Tibial artery (tissue), 4 donors: ENCODE measurements at regions not wholly inside any gene's neighbourhood (a gene's known extent, or its start where the extent isn't known, plus 50 kb on each side); places are given as distances from the start of the nearest gene placed in this dataset.

Source experiments
- DNase-seq, 2 donors: peaks; one replicate each; pipeline ENCODE4 v3.0.0-alpha.2; 2019
- H3K27ac ChIP-seq, 2 donors: fragments of 200-600 bp; sonication (generic) in 1 of 2; 1 replicate in 1 of 2; 2 replicates in 1 of 2; pipeline ENCODE4 v1.5.1; 2018 to 2019; ENCODE audit warnings: mild to moderate bottlenecking in 1 of 2
- H3K27me3 ChIP-seq, 2 donors: fragments of 200-600 bp; sonication (generic) in 1 of 2; one replicate each; pipeline versions ENCODE4 v1.5.1 to v1.6.0; 2016 to 2019
- H3K36me3 ChIP-seq, 3 donors: fragments of 200-600 bp; sonication (generic) in 2 of 3; one replicate each; pipeline ENCODE4 v1.5.1; 2016 to 2019; ENCODE audit warnings: mild to moderate bottlenecking in 2 of 3
- H3K4me1 ChIP-seq, 4 donors: fragments of 200-600 bp; sonication (generic) in 2 of 4; 1 replicate in 3 of 4; 2 replicates in 1 of 4; pipeline ENCODE4 v1.5.1; 2016 to 2019
- H3K4me3 ChIP-seq, 2 donors: fragments of 200-600 bp; sonication (generic) in 1 of 2; 1 replicate in 1 of 2; 2 replicates in 1 of 2; pipeline ENCODE4 v1.5.1; 2018 to 2019; ENCODE audit warnings: mild to moderate bottlenecking in 2 of 2
- H3K9me3 ChIP-seq, 3 donors: fragments of 200-600 bp; sonication (generic) in 1 of 3; one replicate each; pipeline ENCODE4 v1.5.1; 2016 to 2019
- CTCF ChIP-seq, 2 experiments: fragments of 200-600 bp in 1 of 2; fragments of 450-650 bp in 1 of 2; IDR thresholded peaks; one replicate each; pipeline ENCODE4 v1.5.1; 2017 to 2019; ENCODE audit warnings: antibody characterized with exemption in 2 of 2, mild to moderate bottlenecking in 1 of 2, moderate library complexity in 1 of 2
- intact Hi-C: fragments of 100-400 bp; cut with DNase I; formaldehyde crosslinking; loops from one replicate; pipeline ENCODE4 v1.15.0; 2023; ENCODE audit warnings: low total_unique reads

- H3K4me1 ChIP-seq = peaks cover 0 to 21% (median 5%) of the 10 kb centered on the region in 4 donors
- TF ChIP-seq CTCF (IDR thresholded peaks at IDR 0.05) = no peak
- intact Hi-C loops = no loop called here
Measured at GRCh38 chr3:23665741-23666140, 140.0 kb upstream of the UBE2E1 start.

GRCh38 chr3:23666818-23667217 lies 138.9 kb upstream of the UBE2E1 start:
- intact Hi-C loops = no loop called here
- no peaks in the 10 kb centered on the region for H3K27me3 ChIP-seq
- H3K27ac ChIP-seq = no peak overlapping the region
- H3K4me3 ChIP-seq = no peak overlapping the region
- DNase-seq = no peak
- TF ChIP-seq CTCF (IDR thresholded peaks at IDR 0.05) = no peak
- no peaks in the 10 kb centered on the region for H3K36me3 ChIP-seq
- no peaks in the 10 kb centered on the region for H3K9me3 ChIP-seq
- peaks cover 0 to 29% (median 7%) of the 10 kb centered on the region in 4 donors for H3K4me1 ChIP-seq

More at GRCh38 chr3:23665741-23666140, 140.0 kb upstream of the UBE2E1 start:
- Histone ChIP-seq H3K9me3 (no peaks in the 10 kb centered on the region), H3K36me3 (no peaks in the 10 kb centered on the region), H3K27ac (no peak overlapping the region), H3K4me3 (no peak overlapping the region), H3K27me3 (no peaks in the 10 kb centered on the region)
- no peak for DNase-seq

- intact Hi-C loops = no loop called here
- no peak overlapping the region for H3K4me3 ChIP-seq
- H3K4me1 ChIP-seq = peaks cover 0 to 33% (median 7%) of the 10 kb centered on the region in 4 donors
- H3K27ac ChIP-seq = no peak overlapping the region
- TF ChIP-seq CTCF (IDR thresholded peaks at IDR 0.05) = no peak
- no peaks in the 10 kb centered on the region for H3K36me3 ChIP-seq
- DNase-seq = no peak
- no peaks in the 10 kb centered on the region for H3K27me3 ChIP-seq
- no peaks in the 10 kb centered on the region for H3K9me3 ChIP-seq
Measured at GRCh38 chr3:23667536-23668429, 138.0 kb upstream of the UBE2E1 start.

GRCh38 chr3:23668430-23668904 lies 137.3 kb upstream of the UBE2E1 start:
- no peak for DNase-seq
- intact Hi-C loops = no loop called here
- no peaks in the 10 kb centered on the region for H3K9me3 ChIP-seq
- no peak for TF ChIP-seq CTCF (IDR thresholded peaks at IDR 0.05)
- H3K36me3 ChIP-seq = no peaks in the 10 kb centered on the region
- H3K27ac ChIP-seq = no peak overlapping the region
- H3K4me3 ChIP-seq = no peak overlapping the region
- H3K4me1 ChIP-seq = peaks cover 0 to 27% (median 4%) of the 10 kb centered on the region in 4 donors
- H3K27me3 ChIP-seq = no peaks in the 10 kb centered on the region

GRCh38 chr3:23669541-23670255 lies 136.1 kb upstream of the UBE2E1 start:
- H3K36me3 ChIP-seq = no peaks in the 10 kb centered on the region
- no peak for DNase-seq
- no peak overlapping the region for H3K27ac ChIP-seq
- peaks cover 0 to 19% (median 4%) of the 10 kb centered on the region in 4 donors for H3K4me1 ChIP-seq
- intact Hi-C loops = no loop called here
- H3K9me3 ChIP-seq = no peaks in the 10 kb centered on the region
- H3K27me3 ChIP-seq = no peaks in the 10 kb centered on the region
- H3K4me3 ChIP-seq = no peak overlapping the region
- no peak for TF ChIP-seq CTCF (IDR thresholded peaks at IDR 0.05)
